ENCODE measurements at regions not wholly inside any gene's neighbourhood (a gene's known extent, or its start where the extent isn't known, plus 50 kb on each side); places are given as distances from the start of the nearest gene placed in this dataset.

DNA sequence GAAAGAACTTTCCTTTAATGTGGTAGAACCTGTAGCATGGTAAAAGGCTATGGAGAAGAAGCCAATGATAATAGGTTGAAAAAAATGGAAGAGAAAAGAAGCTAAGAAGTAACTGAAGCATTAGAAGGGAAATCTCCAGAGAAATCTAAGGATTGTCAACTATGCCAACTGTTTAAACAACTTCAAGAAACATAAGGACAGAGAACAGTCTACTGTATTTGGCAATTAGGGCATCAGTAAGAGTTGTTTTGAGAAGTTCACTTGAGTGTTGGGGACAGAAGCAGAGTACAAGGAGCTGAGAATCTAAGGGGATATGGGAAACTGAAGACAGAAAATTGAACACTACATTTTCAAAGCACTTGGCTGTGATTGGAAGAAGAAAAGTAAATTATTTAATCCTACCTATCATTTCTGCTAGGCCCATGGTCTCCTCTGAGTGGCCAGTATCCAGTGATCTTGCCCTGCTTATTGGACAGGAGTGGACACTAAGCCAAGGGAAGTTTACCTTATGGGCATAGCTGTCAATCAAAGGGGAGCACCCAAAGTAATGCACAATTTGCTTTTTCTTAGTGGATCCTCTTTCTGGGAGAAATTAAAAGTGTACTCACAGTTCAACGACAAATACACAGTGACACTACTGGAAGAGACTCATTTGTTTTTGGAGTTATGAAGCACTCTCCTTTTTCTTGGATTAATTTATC, 56.4 kb upstream of the CCDC71L start:
- TF ChIP-seq, protein P1, sequence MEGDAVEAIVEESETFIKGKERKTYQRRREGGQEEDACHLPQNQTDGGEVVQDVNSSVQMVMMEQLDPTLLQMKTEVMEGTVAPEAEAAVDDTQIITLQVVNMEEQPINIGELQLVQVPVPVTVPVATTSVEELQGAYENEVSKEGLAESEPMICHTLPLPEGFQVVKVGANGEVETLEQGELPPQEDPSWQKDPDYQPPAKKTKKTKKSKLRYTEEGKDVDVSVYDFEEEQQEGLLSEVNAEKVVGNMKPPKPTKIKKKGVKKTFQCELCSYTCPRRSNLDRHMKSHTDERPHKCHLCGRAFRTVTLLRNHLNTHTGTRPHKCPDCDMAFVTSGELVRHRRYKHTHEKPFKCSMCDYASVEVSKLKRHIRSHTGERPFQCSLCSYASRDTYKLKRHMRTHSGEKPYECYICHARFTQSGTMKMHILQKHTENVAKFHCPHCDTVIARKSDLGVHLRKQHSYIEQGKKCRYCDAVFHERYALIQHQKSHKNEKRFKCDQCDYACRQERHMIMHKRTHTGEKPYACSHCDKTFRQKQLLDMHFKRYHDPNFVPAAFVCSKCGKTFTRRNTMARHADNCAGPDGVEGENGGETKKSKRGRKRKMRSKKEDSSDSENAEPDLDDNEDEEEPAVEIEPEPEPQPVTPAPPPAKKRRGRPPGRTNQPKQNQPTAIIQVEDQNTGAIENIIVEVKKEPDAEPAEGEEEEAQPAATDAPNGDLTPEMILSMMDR (IDR thresholded peaks at IDR 0.05; ENCODE audit: insufficient read depth, low read depth, low read length) = no peak
- TF ChIP-seq EZH2 (IDR thresholded peaks at IDR 0.05; ENCODE audit: insufficient read depth, low read length) = no peak
